COLO668 (cell line): ENCODE measurements at regions not wholly inside any gene's neighbourhood (a gene's known extent, or its start where the extent isn't known, plus 50 kb on each side); places are given as distances from the start of the nearest gene placed in this dataset.
A peak's percentile ranks its signal among the peaks of the same experiment; 100 is the strongest.
"Not testable (repeated sequence)": the region's sequence is repeated elsewhere in the genome, so short reads cannot be mapped to it uniquely, and the experiment has no call there.

Source experiments
- DNase-seq: peaks from one replicate; lab custom pipeline; 2025; ENCODE audit not compliant: unreplicated experiment; lab: John Stamatoyannopoulos, UW

DNA sequence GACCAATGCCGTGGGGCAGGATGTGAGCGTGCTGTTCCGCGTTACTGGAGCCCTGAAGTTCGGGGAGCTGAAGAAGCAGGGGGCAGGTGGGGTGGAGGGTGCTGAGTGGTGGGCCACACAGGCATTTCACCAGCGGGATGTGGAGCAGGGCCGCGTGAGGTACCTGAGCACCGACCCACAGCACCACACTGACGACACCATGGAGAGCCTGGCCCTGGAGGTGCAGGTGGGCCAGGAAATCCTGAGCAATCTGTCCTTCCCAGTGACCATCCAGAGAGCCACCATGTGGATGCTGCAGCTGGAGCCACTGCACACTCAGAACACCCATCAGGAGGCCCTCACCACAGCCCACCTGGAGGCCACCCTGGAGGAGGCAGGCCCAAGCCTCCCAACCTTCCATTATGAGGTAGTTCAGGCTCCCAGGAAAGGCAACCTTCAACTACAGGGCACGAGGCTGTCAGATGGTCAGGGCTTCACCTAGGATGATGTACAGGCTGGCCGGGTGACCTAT, 179.6 kb downstream of the TBC1D2B start:
- DNase-seq = no peak

- DNase-seq = not testable (repeated sequence)
Measured at GRCh38 chr15:77897113-77897895, 180.2 kb downstream of the TBC1D2B start.

GRCh38 chr15:77896147-77897112, 181.1 kb downstream of the TBC1D2B start:
- DNase-seq = not testable (repeated sequence)

DNA sequence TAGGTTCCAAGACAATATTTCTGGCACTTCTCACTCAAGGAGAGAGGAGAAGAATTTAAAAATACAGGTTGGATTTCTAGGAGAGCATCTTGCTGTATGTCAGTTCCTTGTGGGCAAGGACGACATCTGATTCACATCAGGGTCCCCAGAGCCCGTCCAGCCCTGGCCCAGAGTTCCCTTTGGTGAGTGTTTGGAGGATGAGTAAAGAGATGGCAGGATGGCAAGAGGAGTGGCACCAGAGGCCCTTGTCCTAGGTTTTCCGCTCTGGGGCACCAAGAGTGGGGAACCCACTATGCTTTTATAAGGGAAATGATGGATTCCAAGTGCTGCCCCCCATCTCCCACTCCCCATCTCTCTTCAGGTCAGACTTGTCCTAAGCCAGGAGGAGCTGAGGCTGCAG, 181.8 kb downstream of the TBC1D2B start:
- DNase-seq = no peak

DNA sequence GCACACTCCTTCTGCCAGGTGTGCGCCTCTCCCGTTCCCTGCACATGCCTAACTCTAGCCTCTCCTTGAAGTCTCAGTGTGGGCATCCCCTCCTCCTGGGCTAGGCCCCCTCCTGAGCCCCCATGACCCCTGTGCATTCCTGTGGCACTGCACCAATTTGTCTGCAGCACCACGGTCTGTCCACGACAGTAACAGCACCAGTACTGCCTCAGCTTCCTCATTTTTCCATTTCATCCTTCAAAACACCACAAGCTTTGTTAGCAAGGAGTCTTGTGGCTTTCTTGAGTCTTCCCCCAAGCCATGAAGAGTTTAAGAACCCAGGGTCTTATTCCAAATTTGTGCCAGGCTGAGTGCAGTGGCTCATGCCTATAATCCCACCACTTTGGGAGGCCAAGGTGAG, 182.4 kb downstream of the TBC1D2B start:
- DNase-seq = not testable (repeated sequence)

- peak; percentile 4 for DNase-seq
Measured at GRCh38 chr15:77893671-77894640, 183.6 kb downstream of the TBC1D2B start.

- DNase-seq = not testable (repeated sequence)
Measured at GRCh38 chr15:77893246-77893645, 184.3 kb downstream of the TBC1D2B start.

GRCh38 chr15:77892335-77892734, 185.2 kb downstream of the TBC1D2B start:
- DNase-seq = no peak

DNA sequence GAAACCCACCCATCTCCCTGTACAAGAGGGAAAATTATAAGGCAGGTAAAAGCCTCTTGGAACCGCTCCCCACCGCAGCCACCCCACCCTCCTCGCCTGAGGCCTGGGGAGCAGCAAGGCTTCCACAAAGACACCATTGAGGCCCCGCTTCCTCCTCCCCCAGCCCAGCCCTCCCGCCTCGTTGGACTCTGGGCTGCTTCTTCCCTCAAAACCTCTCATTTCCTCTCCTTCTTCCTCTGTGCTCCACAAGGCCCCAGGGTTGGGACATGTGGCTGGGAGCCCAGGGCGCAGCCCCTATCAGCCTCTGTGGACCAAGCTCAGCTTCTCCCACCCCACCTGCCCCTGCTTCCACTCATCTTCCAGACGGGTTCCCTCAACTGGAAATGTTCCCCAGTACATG, 185.6 kb downstream of the TBC1D2B start:
- DNase-seq = not testable (repeated sequence)

DNA sequence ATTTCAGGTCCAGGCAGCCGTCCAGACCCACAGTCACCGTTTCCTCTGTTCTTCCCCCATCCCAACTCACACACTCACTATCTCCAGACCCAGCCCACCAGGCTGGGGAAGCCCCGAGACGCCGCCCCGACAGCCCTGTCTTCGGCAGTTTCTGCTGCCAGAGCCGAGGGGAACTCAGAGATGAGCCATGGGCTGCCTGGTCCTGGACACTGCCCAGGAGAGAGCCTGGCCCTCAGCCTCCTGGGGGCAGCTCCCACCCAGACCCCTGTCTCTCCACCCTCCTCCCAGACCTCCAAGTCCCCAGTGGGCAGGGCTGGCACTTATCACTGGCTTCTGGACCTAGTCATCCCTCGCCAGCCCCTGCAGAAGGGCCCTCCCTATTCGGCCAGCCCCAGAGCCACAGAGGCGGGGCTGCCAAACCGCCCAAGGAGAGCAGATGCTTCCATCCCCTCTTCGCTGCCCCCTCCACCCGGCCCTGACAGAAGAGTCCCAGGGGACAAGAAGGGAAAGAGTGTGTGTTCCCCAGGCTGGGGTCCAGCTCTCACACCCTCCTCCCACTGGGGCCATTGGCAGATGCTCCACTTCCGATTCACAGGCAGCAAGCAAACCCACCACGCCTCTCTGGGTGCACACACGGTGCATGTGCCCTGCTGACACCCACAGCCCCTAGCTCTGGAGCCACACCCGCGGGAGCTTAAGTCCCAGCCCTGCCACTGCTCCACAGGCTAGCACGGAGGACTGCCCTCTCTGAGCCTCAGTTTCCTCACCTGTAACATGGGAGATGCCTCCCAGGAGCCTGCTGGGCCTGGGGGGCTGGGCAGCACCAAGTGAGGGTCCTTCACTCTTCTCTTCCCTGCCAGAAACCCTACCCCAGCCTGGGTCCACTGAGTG, 186.4 kb downstream of the TBC1D2B start:
- not testable (repeated sequence) for DNase-seq

DNA sequence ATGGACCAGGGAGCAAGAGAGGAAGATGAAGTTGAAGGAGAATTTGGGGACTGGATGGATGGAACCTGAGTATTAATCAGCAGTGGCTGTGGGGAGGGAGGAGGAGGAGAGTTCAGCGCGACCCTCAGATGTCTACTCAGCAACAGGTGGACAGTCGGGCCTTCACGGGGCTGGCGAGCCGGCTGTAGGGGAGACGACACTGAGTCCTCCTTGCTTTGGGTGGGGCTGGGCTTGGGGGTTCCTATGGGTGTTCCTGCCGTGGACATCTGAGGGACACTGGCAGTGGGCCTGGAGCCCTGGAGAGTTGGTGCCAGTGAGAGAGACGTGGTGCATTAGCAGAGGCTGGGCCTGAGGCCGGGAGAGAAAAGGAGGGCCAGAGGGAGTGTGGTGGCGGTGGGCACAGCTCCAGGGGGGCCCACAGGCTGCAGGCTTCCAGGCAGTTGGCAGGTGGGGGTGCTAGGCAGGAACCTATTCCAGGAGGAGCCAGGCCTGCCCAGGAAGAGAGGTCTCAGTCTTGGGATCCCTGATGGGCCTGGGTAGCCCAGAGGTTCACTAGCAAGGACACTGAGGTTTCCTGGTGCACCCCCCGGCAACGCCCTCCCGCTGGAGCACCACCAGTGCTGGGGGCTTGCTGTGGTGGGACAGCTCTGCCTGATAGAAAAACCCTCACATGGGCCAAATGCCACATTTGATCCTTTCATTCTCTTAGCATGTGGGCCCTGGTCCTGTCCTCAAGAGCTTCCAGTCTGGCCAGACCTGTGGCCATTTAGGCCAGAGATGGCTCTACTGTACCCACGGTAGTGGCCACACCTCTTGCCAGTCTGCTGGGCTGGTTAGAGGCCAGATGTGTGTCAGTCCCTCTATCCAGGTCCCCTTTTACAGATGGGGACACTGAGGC, 187.4 kb downstream of the TBC1D2B start:
- not testable (repeated sequence) for DNase-seq

DNA sequence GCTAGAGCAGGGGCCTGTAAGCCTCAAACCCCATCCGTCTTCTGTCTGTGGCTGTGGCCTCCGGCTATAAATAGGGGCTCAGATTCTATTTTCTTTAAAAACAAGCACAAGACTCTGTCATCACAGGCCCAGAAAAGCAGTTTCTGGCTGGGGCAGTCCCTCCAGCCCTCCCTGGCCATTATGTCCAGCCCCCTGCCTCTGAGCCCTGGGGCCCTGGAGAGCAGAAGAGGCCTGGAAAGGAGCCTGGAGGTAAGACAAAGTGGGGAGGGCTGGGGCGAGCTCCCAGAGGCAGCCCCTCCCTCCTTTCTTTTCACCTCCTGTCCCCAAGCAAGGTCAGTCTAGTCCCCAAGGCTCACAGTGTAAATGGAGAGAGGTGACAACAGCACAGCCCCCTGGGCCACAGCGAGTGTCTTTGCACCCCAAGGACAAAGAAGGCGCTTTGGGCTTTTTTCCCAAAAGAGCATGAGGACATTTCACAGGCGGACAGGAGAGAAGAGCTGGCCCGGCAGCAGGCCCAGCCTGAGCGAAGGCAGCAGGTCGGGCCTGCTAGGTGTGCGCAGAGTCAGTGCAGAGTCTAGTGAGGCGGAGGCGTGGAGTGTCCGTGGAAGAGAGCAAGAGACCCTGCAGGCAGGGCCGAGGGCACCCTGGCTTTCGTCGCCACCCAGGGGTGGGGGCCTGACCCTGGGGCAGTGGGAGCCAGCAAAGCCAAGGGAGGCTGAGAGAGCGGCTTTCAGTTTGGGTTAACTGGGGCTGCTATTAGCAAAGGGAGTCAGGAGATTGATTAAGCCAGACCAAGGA, 188.3 kb downstream of the TBC1D2B start:
- no peak for DNase-seq

- DNase-seq = not testable (repeated sequence)
Measured at GRCh38 chr15:77887563-77888429, 189.7 kb downstream of the TBC1D2B start.

- no peak for DNase-seq
Measured at GRCh38 chr15:77886805-77887448, 190.6 kb downstream of the TBC1D2B start.

DNA sequence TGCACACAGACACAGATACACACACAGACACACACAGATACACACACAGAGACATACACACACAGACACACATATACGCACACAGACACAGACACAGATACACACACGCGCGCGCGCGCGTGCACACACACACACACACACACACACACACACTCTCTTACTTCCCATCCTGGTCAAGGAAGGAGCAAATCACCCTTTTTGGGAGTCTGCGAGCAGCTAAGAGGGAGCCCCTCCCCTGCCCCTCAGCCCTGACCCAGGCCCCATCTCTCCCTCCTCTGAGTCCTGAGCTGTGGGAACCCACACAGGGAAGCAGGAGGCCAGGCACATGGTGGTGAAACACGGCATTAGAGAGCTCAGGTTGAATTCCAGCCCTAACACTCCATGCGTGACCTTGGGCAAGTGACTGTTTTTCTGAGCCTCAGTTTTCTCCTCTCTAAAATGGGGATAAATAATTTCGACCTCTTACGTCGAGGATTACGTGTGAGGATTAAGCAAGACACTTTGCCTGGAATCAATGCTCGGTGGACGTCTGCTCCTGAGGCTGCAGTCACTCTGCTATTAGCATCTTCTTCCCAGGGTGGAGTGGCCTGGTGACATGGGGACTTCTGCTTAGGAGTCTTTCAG, 191.5 kb downstream of the TBC1D2B start:
- DNase-seq = not testable (repeated sequence)

GRCh38 chr15:77883012-77883411, 194.5 kb downstream of the TBC1D2B start:
- DNase-seq = not testable (repeated sequence)
